Type B pancreatic cell (in vitro differentiated cells): ENCODE measurements at regions not wholly inside any gene's neighbourhood (a gene's known extent, or its start where the extent isn't known, plus 50 kb on each side); places are given as distances from the start of the nearest gene placed in this dataset.

Experiments used
- DNase-seq: peaks from one replicate; pipeline ENCODE4 v3.0.0; 2021; ENCODE audit warnings: mixed read lengths; ENCODE audit not compliant: unreplicated experiment; ENCODE audit errors: extremely low spot score
- H3K27ac Mint-ChIP-seq: 2 replicates; pipeline ENCODE4 v1.8.0; 2021; ENCODE audit warnings: mild to moderate bottlenecking, mixed read lengths
- H3K27me3 Mint-ChIP-seq: 2 replicates; pipeline ENCODE4 v1.8.0; 2021; ENCODE audit warnings: mixed read lengths
- H3K36me3 Mint-ChIP-seq: 2 replicates; pipeline ENCODE4 v1.8.0; 2021; ENCODE audit warnings: mixed read lengths
- H3K4me1 Mint-ChIP-seq: one replicate; pipeline ENCODE4 v1.8.0; 2021; ENCODE audit warnings: mixed read lengths; ENCODE audit not compliant: unreplicated experiment
- H3K4me3 Mint-ChIP-seq: 2 replicates; pipeline ENCODE4 v1.8.0; 2021; ENCODE audit warnings: mild to moderate bottlenecking, mixed read lengths
- H3K9me3 Mint-ChIP-seq: 2 replicates; pipeline ENCODE4 v1.8.0; 2021; ENCODE audit warnings: mixed read lengths
- CTCF ChIP-seq: fragments of 200-600 bp; sonication (generic); conservative IDR thresholded peaks from 2 replicates; pipeline ENCODE4 v1.5.0; 2021; ENCODE audit warnings: antibody characterized with exemption, mild to moderate bottlenecking

GRCh38 chr5:89606939-89607534 lies 724.1 kb upstream of the MEF2C start:
- TF ChIP-seq CTCF: no peak
- no peaks in the 10 kb centered on the region for H3K9me3 Mint-ChIP-seq
- no peak for DNase-seq
- H3K4me3 Mint-ChIP-seq: no peak overlapping the region
- no peak overlapping the region for H3K27ac Mint-ChIP-seq
- H3K27me3 Mint-ChIP-seq: no peaks in the 10 kb centered on the region
- H3K4me1 Mint-ChIP-seq: no peaks in the 10 kb centered on the region
- no peaks in the 10 kb centered on the region for H3K36me3 Mint-ChIP-seq

- DNase-seq: no peak
- H3K4me3 Mint-ChIP-seq: no peak overlapping the region
- no peaks in the 10 kb centered on the region for H3K36me3 Mint-ChIP-seq
- H3K27ac Mint-ChIP-seq: no peak overlapping the region
- no peak for TF ChIP-seq CTCF
- H3K9me3 Mint-ChIP-seq: no peaks in the 10 kb centered on the region
- H3K4me1 Mint-ChIP-seq: no peaks in the 10 kb centered on the region
- no peaks in the 10 kb centered on the region for H3K27me3 Mint-ChIP-seq
Observed at GRCh38 chr5:89604342-89604741, 721.4 kb upstream of the MEF2C start.

GRCh38 chr5:89601880-89602279 lies 718.9 kb upstream of the MEF2C start:
- Mint-ChIP-seq H3K36me3 (no peaks in the 10 kb centered on the region), H3K9me3 (no peaks in the 10 kb centered on the region), H3K27me3 (peaks cover 5% of the 10 kb centered on the region), H3K4me1 (no peaks in the 10 kb centered on the region), H3K27ac (no peak overlapping the region), H3K4me3 (no peak overlapping the region)
- no peak for TF ChIP-seq CTCF
- no peak for DNase-seq

- TF ChIP-seq CTCF: no peak
- Mint-ChIP-seq H3K4me1 (no peaks in the 10 kb centered on the region), H3K4me3 (no peak overlapping the region), H3K27ac (no peak overlapping the region), H3K9me3 (no peaks in the 10 kb centered on the region), H3K27me3 (peaks cover 5% of the 10 kb centered on the region), H3K36me3 (no peaks in the 10 kb centered on the region)
- no peak for DNase-seq
Observed at GRCh38 chr5:89597878-89598277, 714.9 kb upstream of the MEF2C start.

GRCh38 chr5:89596821-89597220 lies 713.8 kb upstream of the MEF2C start:
- Mint-ChIP-seq H3K9me3 (no peaks in the 10 kb centered on the region), H3K36me3 (no peaks in the 10 kb centered on the region), H3K27me3 (peaks cover 5% of the 10 kb centered on the region), H3K27ac (no peak overlapping the region), H3K4me3 (no peak overlapping the region), H3K4me1 (no peaks in the 10 kb centered on the region)
- DNase-seq: no peak
- TF ChIP-seq CTCF: no peak

GRCh38 chr5:89595056-89595455 lies 712.1 kb upstream of the MEF2C start:
- Mint-ChIP-seq H3K27me3 (peaks cover 5% of the 10 kb centered on the region), H3K4me1 (no peaks in the 10 kb centered on the region), H3K4me3 (no peak overlapping the region), H3K9me3 (no peaks in the 10 kb centered on the region), H3K36me3 (no peaks in the 10 kb centered on the region), H3K27ac (no peak overlapping the region)
- no peak for DNase-seq
- no peak for TF ChIP-seq CTCF
